Endothelial cell of umbilical vein (primary cell): ENCODE measurements at regions not wholly inside any gene's neighbourhood (a gene's known extent, or its start where the extent isn't known, plus 50 kb on each side); places are given as distances from the start of the nearest gene placed in this dataset.

ENCODE experiments used
- CTCF ChIP-seq, 2 donors: IDR thresholded peaks; 1 replicate in 1 of 2; 2 replicates in 1 of 2; pipeline ENCODE4 v1.5.1; 2011; ENCODE audit warnings: low read length in 2 of 2, mild to moderate bottlenecking in 2 of 2, moderate library complexity in 2 of 2, control low read depth in 1 of 2, inconsistent platforms in 1 of 2, low read depth in 1 of 2; ENCODE audit not compliant: insufficient read depth in 1 of 2; ENCODE audit errors: extremely low read depth in 1 of 2
- EZH2 ChIP-seq: IDR thresholded peaks from 2 replicates; pipeline ENCODE4 v1.6.1; 2012; ENCODE audit warnings: borderline replicate concordance, low read depth, mild to moderate bottlenecking, moderate library complexity, low read length, inconsistent platforms; ENCODE audit not compliant: severe bottlenecking
- JUN ChIP-seq: IDR thresholded peaks from 2 replicates; pipeline ENCODE4 v1.6.1; 2011; ENCODE audit warnings: borderline replicate concordance, low read depth; ENCODE audit not compliant: insufficient read length, insufficient read depth
- MAX ChIP-seq: IDR thresholded peaks from 2 replicates; pipeline ENCODE4 v1.6.1; 2011; ENCODE audit not compliant: insufficient read depth, insufficient read length
- POLR2A ChIP-seq: IDR thresholded peaks from 2 replicates; pipeline ENCODE4 v1.6.1; 2012; ENCODE audit warnings: low read depth, mild to moderate bottlenecking, control low read depth, low read length
- POLR2AphosphoS5 ChIP-seq: IDR thresholded peaks from 2 replicates; pipeline ENCODE4 v1.6.1; 2012; ENCODE audit warnings: low read depth, mild to moderate bottlenecking, control low read depth, low read length, moderate library complexity; ENCODE audit not compliant: insufficient read depth

- TF ChIP-seq CTCF (IDR thresholded peaks at IDR 0.05; ENCODE audit: extremely low read depth in 1 of 2, insufficient read depth in 1 of 2, low read depth in 1 of 2, low read length in 2 of 2) (no peak), EZH2 (no peak), JUN (no peak), POLR2A (no peak), POLR2AphosphoS5 (no peak), MAX (no peak)
Observed at GRCh38 chr2:16209799-16210198, 269.4 kb downstream of the MYCN start.
